ENCODE measurements at regions not wholly inside any gene's neighbourhood (a gene's known extent, or its start where the extent isn't known, plus 50 kb on each side); places are given as distances from the start of the nearest gene placed in this dataset.
"Not testable (repeated sequence)": the region's sequence is repeated elsewhere in the genome, so short reads cannot be mapped to it uniquely, and the experiment has no call there.

DNA sequence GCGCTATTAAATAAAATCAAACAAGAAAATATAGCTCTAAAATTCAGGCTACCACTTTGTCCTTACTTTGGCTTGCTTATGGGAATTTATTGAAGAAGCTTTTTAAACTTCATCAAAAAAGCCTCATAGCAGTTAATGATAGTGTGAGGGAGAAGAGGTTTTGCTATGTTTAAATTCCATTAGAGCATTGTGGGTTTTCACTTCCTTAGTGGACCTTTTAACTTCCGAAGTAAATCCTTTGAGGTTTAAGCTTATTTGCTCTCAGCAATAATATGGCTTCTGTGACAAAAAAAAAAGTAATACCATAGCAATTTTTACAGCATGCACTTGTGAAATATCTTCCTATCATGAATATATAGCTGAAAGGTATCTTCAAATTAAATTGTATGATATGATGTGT lies 120.2 kb upstream of the NDST4 start:
- DNase-seq (ENCODE audit: low read depth in 2 of 2): no peak

DNA sequence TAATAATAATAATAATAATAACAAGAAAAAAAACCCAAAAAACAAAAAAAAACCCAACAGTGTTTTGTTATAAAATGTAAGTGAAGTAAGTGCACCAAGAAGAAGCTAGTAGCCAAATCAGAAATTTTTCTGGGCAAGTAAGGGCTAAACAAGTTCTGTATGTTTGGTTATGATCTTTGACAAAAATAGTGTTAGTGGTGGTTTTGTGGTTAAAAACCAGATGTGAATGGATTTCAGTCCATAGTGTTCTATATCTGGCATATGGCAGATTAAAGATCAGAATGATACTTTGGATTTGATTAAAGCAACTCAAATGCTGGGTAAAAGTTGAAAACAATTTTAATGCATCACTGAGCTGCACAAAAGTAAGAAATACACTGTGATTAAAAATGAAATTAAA lies 116.5 kb upstream of the NDST4 start:
- no peak for DNase-seq (ENCODE audit: low read depth in 2 of 2)

DNA sequence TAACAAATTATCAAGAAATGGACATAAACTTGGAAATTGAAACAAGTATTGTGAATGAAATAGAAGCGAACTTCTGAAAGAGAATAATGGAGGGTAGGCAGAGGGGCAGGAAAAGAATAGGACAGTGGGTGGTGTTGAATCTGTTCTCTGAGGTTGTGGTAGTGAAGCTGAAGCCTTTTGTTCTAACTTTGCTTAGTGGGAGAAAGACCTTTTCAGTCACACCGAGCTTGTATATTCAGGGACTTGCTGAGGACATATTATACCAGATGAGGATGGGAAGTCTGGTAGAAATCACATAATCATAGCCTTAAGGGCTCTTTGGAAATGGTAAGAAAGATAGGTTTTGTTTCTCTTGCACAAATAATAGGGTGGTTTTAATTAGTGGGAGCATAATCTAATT lies 115.4 kb upstream of the NDST4 start:
- no peak for DNase-seq (ENCODE audit: low read depth in 2 of 2)

DNA sequence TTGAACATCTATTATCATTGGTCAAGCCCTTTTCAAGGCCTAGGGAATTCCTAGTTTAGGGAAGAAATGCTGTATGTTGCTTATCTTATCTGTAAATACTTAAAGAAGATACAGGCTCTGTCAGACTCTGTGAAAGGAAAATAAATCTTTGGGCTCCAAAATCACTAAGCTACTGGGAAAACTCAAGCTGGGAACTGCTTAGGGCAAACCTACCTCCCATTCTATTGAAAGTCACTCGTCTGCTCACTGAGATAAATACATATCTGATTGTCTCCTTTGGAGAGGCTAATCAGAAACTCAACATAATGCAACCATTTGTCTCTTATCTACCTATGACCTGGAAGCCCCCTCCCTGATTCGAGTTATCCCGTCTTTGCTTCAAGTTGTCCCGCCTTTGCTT lies 108.6 kb upstream of the NDST4 start:
- DNase-seq (ENCODE audit: low read depth in 2 of 2): no peak

DNA sequence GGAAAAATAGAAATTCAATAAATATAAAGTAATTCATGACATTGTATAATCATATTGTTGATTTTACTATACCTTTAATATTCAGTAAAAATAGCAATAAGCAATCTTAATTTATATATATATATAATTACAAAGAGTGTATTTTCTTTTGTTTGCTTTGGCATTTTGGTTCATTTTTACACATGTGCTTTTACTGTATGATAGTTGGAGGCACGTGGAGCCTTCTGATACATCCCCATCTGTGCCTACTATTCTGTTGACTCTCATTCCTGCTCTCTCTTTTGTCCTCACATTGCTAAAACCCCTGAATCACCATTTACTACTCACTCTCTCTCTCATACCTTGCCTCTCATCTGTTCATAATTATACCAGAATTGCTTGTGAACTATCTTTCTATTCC lies 106.4 kb upstream of the NDST4 start:
- DNase-seq (ENCODE audit: low read depth in 2 of 2): no peak

DNA sequence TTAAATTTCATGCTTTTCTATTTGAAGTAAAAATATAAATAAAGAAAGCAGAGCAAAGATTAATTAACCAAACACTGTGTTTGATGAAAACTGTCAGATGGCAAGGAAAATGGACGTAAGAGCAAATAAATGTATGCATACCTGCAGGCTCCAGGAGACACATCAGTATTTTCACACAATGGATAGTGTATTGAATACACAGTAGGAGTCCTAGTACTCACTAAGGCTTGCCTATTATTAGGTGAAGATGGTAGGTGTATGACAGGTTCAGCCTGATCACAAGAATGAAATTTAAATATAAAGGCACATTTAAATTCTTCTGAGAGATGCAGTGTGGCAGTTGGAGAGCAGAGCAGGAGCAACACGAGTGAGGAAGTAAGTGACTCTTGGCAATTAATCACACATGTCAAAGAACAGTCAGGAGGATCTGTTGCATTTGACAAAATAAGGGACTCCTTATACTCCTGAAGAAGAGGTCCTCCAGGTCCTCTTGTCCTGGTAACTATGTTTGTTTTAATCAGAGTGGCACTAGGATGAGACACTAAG lies 106.0 kb upstream of the NDST4 start:
- no peak for DNase-seq (ENCODE audit: low read depth in 2 of 2)

DNA sequence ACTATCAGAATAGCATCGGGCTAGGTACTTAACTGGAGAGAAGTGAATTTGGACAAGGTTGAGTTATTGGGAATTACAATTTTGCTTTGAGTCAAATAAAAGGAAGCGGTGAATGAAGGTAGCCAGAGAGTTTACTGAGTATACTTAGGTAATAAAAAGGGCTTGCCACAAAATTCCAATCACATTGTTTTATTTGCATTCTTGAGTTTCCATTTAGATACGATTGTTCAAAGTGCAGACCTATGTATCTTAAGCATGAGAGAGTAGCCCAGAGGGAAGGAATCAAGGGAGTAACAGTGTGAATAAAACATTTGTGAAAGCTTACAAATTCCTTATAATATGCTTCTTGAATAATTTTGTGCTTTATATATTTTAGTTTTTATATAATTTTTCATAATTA lies 102.5 kb upstream of the NDST4 start:
- no peak for DNase-seq (ENCODE audit: low read depth in 2 of 2)

DNA sequence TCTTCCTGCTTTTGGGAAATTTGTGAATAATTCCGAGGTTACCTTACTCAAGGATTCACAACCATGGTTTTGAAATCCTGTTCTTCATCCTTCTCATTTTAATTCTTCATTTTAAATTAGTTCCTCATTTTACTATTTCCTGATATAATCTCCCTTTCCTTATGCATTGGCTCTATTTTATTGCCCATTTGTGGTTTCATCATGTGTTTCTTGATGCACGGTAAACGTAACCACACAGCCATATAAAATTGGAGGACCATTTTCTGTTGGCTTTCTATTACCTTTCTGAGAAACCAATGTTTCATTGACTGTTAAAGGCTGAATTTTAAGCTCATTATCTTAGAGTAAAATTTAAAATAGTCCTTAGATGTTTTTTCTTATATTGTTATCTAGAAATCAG lies 100.3 kb upstream of the NDST4 start:
- DNase-seq (ENCODE audit: low read depth in 2 of 2): no peak

DNA sequence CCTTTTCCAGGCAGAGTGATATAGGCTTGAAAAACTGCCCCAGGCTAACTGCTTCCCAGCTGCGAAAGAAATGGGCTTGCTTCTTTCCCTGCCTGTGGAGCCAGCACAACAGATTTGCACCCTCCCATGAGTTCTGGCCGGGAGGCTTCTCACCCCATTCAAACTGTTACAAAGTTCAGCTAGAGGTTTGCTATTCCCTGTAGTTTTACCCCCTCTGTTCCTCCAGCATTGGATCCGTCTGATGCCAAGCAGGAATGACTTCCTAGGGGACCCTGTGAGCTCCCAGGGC lies 87.6 kb upstream of the NDST4 start:
- DNase-seq (ENCODE audit: low read depth in 2 of 2): no peak

DNA sequence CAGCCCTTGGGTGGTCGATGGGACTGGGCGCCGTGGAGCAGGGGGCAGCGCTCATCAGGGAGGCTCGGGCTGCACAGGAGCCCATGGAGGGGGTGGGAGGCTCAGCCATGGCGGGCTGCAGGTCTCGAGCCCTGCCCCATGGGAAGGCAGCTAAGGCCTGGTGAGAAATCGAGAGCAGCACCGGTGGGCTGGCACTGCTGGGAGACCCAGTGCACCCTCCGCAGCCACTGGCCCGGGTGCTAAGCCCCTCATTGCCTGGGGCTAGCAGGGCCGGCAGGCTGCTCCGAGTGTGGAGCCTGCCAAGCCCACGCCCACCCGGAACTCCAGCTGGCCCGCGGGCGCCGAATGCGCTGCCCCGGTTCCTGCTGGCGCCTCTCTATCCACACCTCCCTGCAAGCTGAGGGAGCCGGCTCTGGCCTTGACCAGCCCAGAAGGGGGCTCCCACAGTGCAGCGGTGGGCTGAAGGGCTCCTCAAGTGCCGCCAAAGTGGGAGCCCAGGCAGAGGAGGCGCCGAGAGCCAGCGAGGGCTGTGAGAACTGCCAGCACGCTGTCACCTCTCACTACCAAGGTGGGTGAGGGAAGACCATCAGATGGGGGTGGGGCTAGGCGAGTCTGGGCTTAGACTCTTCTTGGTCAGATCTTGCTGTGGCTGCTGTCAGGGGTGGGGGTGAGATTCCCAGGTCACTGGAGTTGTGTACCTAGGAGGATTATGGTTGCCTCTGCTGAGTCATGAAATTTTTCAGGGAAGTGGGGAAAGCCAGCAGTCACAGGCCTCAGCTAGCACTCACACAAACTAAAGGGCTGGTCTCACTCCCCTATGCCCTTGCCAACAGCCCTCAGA lies 87.0 kb upstream of the NDST4 start:
- DNase-seq (ENCODE audit: low read depth in 2 of 2): not testable (repeated sequence)

DNA sequence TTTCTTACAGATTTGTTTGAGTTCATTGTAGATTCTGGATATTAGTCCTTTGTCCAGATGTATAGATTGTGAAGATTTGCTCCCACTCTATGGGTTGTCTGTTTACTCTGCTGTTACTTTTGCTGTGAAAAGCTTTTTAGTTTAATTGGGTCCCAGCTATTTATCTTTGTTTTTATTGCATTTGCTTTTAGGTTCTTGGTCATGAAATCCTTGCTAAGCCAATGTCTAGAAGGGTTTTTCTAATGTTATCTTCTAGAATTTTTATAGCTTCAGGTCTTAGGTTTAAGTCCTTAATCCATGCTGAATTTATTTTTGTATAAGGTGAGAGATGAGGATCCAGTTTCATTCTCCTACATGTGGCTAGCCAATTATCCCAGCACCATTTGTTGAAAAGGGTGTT lies 81.2 kb upstream of the NDST4 start:
- DNase-seq (ENCODE audit: low read depth in 2 of 2): not testable (repeated sequence)

DNA sequence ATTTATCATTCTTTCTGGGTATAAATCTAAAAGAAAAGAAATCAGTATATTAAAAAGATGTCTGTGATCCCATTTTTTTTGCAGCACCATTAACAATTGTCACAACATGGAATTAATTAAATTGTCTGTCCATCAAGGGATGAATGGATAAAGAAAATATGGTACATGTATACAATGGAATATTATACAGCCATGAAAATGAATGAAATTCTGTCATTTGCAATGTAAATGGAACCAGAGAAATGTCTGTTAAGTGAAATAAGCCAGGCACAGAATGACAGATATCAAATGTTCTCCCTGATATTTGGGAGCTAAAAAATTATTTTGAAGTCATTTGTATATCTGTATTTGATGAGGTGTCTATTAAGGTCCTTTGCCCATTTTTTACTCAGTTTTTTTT lies 77.1 kb upstream of the NDST4 start:
- no peak for DNase-seq (ENCODE audit: low read depth in 2 of 2)

DNA sequence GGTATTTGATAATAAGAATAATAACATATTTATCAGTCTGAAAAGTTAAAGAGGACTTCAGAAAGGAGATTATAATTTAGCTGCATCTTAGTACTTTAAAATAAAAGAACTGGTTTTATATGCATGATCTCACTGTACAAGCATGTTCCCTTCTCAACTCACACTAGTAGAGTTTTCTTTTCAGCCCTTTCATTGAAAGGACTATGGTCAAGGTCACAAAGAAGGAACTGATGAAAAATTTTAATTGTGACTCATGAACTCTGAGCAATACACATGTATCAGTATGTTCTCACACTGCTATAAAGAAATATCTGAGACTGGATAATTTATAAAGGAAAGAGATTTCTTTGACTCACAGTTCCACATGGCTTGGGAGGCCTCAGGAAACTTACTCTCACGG lies 73.7 kb upstream of the NDST4 start:
- no peak for DNase-seq (ENCODE audit: low read depth in 2 of 2)

DNA sequence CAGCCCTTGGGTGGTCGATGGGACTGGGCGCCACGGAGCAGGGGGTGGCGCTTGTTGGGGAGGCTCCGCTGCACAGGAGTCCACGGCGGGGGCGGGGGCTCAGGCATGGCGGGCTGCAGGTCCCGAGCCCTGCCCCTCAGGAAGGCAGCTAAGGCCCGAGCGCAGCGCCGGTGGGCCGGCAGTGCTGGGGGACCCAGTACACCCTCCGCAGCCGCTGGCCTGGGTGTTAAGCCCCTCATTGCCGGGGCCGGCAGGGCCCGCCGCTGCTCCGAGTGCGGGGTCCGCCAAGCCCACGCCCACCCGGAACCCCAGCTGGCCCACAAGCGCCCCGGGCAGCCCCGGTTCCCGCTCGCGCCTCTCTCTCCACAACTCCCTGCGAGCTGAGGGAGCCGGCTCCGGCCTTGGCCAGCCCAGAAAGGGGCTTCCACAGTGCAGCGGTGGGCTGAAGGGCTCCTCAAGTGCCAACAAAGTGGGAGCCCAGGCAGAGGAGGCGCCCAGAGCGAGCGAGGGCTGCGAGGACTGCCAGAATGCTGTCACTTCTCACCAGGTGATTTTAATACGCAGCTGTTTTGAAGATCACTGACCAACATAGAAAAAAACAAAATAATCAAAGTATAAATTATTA lies 66.1 kb upstream of the NDST4 start:
- not testable (repeated sequence) for DNase-seq (ENCODE audit: low read depth in 2 of 2)

DNA sequence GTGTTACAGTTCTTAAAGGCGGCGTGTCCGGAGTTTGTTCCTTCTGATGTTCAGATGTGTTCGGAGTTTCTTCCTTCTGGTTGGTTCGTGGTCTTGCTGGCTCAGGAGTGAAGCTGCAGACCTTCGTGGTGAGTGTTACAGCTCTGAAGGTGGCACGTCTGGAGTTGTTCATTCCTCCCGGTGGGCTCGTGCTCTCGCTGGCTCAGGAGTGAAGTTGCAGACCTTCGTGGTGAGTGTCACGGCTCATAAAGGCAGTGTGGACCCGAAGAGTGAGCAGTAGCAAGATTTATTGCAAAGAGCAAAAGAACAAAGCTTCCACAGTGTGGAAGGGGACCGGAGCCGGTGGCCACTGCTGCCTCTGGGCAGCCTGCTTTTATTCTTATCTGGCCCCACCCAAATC lies 65.3 kb upstream of the NDST4 start:
- not testable (repeated sequence) for DNase-seq (ENCODE audit: low read depth in 2 of 2)

DNA sequence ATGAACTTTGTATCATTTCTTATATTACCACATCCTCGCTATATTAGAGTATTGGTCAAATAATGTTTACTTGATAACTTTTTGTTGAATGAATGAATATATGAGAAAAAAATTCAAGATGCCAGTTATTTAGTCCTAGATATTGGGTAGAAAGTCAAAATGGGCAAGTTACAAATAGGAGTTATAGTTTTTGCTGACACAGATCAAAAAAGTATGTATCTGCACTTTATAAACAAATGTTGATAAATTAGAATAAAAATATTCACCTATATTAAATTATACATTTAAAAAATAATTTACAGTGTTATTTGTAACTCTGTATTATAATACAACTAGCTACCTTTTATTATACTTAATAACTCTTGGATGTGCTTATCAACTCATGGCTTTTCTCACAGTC lies 57.8 kb upstream of the NDST4 start:
- no peak for DNase-seq (ENCODE audit: low read depth in 2 of 2)

DNA sequence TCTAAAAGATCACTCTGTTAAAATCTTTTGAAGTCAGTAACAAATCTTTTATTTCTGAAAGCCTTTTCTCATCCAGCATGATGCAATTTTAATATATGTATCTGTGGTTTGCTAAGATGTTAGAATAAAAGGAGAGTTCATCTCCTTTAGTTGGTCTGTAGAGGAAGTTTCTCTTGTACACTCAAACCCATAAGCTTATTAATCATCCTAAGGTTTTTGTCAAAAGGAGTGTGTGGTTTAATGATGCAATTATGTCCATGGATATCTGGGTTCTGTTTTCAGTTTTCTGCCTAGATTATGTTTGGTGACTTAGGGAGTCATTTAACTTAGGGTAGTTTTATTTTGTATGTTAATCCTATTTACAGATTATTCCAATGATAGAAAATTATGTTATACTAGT lies 52.1 kb upstream of the NDST4 start:
- DNase-seq (ENCODE audit: low read depth in 2 of 2): no peak

All from stimulated activated CD8-positive, alpha-beta memory T cell treated with anti-CD3 and anti-CD28 coated beads, Interleukin-15, amount 100 ng/mL, for 48 hours (primary cell).